OCI-LY7 (cell line): ENCODE measurements at regions not wholly inside any gene's neighbourhood (a gene's known extent, or its start where the extent isn't known, plus 50 kb on each side); places are given as distances from the start of the nearest gene placed in this dataset.

Source experiments
- EZH2phosphoT487 ChIP-seq: fragments of 200-600 bp; sonication (generic); IDR thresholded peaks from 2 replicates; pipeline ENCODE4 v1.6.1; 2018; ENCODE audit warnings: low read depth, borderline replicate concordance, mild to moderate bottlenecking, mixed run types, antibody characterized with exemption, low read length, moderate library complexity, mixed read lengths
- TF ChIP-seq, protein P1 (sequence below): fragments of 200-600 bp; sonication (generic); conservative IDR thresholded peaks from 2 replicates; pipeline ENCODE4 v1.5.1; 2014; ENCODE audit warnings: mild to moderate bottlenecking, antibody characterized with exemption, low read length, moderate library complexity, mixed read lengths

DNA sequence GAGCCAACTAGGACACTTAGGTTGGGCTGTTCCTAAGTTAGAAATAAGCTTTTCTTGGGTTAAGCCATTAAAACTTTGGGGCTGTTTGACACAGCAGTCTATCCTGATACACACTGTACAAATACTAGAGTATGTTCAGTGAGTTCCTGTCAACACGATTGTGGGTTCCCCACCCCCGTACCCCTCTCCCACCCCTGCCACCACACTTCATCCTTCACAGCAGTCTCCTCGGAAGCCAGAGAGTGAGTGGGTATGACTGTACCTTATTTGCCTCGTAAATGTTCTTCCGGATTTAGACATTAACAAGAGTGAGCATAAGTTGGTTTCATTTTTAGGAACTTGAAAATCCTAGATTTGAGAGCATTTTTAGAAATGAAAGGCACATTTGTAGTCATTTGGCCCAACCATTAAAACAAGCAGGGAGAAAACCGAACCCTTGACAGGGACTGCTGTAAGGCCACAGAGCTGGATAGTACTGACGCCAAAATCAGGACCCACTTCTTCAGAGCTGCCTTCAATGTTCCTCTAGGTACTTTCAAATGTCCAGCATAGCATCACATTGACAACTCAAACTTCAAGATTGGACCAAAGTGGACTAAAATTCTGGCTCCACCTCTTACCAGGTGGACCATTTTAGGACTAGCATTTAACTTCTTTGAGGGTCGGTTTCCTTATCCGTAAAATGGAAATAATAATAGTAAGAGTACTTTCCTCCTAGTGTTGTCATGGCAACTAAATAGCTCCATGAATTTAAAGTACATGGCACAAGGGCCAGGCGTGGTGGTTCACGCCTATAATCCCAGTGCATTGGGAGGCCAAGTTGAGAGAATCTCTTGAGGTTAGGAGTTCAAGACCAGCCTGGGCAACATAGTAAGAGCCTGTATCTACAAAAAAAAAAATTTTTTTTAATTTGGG, 166.3 kb upstream of the SERTAD2 start:
- TF ChIP-seq, protein P1, sequence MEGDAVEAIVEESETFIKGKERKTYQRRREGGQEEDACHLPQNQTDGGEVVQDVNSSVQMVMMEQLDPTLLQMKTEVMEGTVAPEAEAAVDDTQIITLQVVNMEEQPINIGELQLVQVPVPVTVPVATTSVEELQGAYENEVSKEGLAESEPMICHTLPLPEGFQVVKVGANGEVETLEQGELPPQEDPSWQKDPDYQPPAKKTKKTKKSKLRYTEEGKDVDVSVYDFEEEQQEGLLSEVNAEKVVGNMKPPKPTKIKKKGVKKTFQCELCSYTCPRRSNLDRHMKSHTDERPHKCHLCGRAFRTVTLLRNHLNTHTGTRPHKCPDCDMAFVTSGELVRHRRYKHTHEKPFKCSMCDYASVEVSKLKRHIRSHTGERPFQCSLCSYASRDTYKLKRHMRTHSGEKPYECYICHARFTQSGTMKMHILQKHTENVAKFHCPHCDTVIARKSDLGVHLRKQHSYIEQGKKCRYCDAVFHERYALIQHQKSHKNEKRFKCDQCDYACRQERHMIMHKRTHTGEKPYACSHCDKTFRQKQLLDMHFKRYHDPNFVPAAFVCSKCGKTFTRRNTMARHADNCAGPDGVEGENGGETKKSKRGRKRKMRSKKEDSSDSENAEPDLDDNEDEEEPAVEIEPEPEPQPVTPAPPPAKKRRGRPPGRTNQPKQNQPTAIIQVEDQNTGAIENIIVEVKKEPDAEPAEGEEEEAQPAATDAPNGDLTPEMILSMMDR, result no peak
- TF ChIP-seq EZH2phosphoT487, result no peak
